Testis (tissue), 2 donors: ENCODE measurements at regions not wholly inside any gene's neighbourhood (a gene's known extent, or its start where the extent isn't known, plus 50 kb on each side); places are given as distances from the start of the nearest gene placed in this dataset.

ENCODE experiments used
- DNase-seq: peaks from one replicate; pipeline ENCODE4 v3.0.0-alpha.2; 2019
- H3K27ac ChIP-seq, 2 donors: fragments of 200-600 bp; sonication (generic); one replicate each; pipeline ENCODE4 v1.5.1; 2019
- H3K27me3 ChIP-seq: fragments of 200-600 bp; sonication (generic); one replicate; pipeline ENCODE4 v1.5.1; 2019
- H3K36me3 ChIP-seq: fragments of 200-600 bp; sonication (generic); one replicate; pipeline ENCODE4 v1.5.1; 2017; ENCODE audit warnings: low read depth; ENCODE audit errors: missing control alignments
- H3K4me1 ChIP-seq: fragments of 200-600 bp; sonication (generic); one replicate; pipeline ENCODE4 v1.5.1; 2019
- H3K4me3 ChIP-seq, 2 donors: fragments of 200-600 bp; sonication (generic); one replicate each; pipeline ENCODE4 v1.5.1; 2017 to 2019
- H3K9me3 ChIP-seq: fragments of 200-600 bp; sonication (generic); one replicate; pipeline ENCODE4 v1.5.1; 2017
- CTCF ChIP-seq, 3 experiments: fragments of 450-650 bp in 2 of 3; fragments of 200-600 bp in 1 of 3; sonication (generic) in 1 of 3; IDR thresholded peaks; one replicate each; pipeline ENCODE4 v1.5.1; 2016 to 2019; ENCODE audit warnings: antibody characterized with exemption in 3 of 3, mild to moderate bottlenecking in 2 of 3, moderate library complexity in 1 of 3
- POLR2A ChIP-seq: fragments of 450-650 bp; IDR thresholded peaks from one replicate; pipeline ENCODE4 v1.6.1; 2017; ENCODE audit warnings: antibody characterized with exemption, mild to moderate bottlenecking, moderate library complexity
- WGBS, 2 donors: methylation state at CpG; one replicate each; pipeline ENCODE4 v1.1.5; 2018; 5-methylcytosine and 5-hydroxymethylcytosine counted together
- intact Hi-C: fragments of 100-400 bp; cut with DNase I; formaldehyde crosslinking; loops from one replicate; pipeline ENCODE4 v1.15.1; 2023; ENCODE audit warnings: low total_unique reads

DNA sequence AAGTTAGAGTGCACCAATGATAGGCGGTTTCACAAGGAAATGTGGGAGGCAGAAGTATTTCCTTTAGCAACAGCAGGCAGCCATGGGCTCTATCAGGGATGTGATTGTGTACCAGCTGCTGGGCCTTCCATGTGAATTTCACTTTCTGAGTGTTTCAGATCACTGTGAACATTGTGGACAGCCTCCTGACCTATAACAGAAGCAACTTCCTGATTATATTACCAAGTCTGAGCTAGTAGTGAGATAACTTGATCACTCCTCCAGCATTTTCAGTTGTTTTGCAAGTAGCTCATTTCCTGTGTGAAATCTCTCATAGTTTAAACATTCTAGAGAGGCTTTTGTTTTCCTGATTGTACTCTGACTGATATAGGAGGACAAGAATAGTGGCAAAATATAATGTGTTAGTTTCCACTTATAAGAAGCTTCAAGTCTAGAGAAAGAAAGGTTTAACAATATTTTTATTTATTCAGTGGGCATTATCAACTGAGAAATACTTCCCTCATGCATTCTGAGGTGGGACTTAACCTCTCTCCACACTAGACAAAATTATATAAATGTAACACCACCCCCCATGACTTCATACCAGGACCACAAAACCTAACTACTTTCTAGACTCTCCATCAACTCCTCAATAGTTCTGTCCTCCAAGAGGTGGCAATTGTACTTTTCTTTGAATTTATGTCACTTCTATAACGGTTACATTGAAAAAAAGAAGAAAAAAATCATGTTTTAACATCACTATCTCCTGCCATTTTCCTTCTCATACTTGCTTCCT lies 184.2 kb upstream of the LUZP2 start:
- no peaks in the 10 kb centered on the region for H3K36me3 ChIP-seq
- no peak for DNase-seq
- no peaks in the 10 kb centered on the region for H3K9me3 ChIP-seq
- H3K27ac ChIP-seq, result no peak overlapping the region
- TF ChIP-seq POLR2A (no peak), CTCF (IDR thresholded peaks at IDR 0.05) (no peak)
- H3K4me1 ChIP-seq, result no peaks in the 10 kb centered on the region
- 86 to 96% methylated on average over 2 of the region's 2 CpGs for WGBS, 2 donors
- no peak overlapping the region for H3K4me3 ChIP-seq
- H3K27me3 ChIP-seq, result no peaks in the 10 kb centered on the region
- intact Hi-C loops, result no loop called here

DNA sequence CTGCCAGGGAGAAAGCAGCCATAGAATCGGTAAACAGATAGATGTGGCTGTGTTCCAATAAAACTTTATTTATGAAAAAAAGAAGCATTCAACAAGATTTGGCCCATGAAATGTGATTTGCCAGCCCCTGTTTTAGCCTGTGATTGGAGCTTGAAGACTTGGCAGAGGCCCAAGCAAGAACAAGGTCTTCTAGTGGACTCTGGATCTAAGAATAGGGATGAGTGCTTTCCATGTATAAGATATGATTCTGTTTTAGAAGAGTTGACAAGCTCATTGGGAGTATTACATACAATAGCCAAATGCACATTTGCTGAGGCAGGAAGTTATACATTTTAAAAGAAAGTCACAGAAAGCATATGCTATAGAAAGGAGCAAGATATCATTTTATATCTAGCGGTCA lies 175.6 kb upstream of the LUZP2 start:
- H3K27me3 ChIP-seq, result no peaks in the 10 kb centered on the region
- no peak overlapping the region for H3K4me3 ChIP-seq
- 85 to 89% methylated on average over 2 of the region's 2 CpGs for whole genome bisulfite sequencing, 2 donors
- H3K9me3 ChIP-seq, result no peaks in the 10 kb centered on the region
- no peak for DNase-seq
- no peak overlapping the region for H3K27ac ChIP-seq
- TF ChIP-seq POLR2A, result no peak
- TF ChIP-seq CTCF (IDR thresholded peaks at IDR 0.05), result no peak
- intact Hi-C loops, result no loop called here
- no peaks in the 10 kb centered on the region for H3K36me3 ChIP-seq
- H3K4me1 ChIP-seq, result no peaks in the 10 kb centered on the region

- intact Hi-C loops, result no loop called here
These were observed 172.6 kb upstream of the LUZP2 start for GRCh38 chr11:24324211-24324610.

DNA sequence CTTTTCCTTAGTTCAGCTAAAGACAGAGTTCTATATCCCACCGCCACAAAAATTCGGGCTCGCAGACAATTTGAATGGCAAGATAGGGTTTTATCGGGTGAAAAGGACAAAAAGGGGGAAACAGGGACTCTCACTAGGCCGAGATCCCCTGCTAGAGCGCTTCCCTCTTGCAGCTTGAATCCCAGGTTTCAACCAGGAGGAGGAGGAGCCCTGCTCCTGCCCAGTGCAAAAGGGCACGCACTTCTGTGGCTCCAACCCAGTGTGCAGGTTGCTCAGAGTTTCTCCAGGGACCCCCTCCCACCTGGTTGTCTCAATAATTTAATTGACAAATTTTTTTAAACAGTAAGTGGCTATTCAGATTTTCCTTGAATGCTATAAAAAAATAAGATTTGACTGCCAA lies 152.6 kb upstream of the LUZP2 start:
- 75 to 83% methylated on average over 7 of the region's 7 CpGs for WGBS, 2 donors
- Histone ChIP-seq H3K4me1 (no peaks in the 10 kb centered on the region), H3K27me3 (no peaks in the 10 kb centered on the region), H3K27ac (no peak overlapping the region), H3K4me3 (no peak overlapping the region), H3K9me3 (no peaks in the 10 kb centered on the region), H3K36me3 (no peaks in the 10 kb centered on the region)
- TF ChIP-seq POLR2A (no peak), CTCF (IDR thresholded peaks at IDR 0.05) (no peak)
- intact Hi-C loops, result no loop called here
- DNase-seq, result no peak

More at GRCh38 chr11:24324211-24324610, 172.6 kb upstream of the LUZP2 start:
- Histone ChIP-seq H3K4me1 (no peaks in the 10 kb centered on the region), H3K9me3 (no peaks in the 10 kb centered on the region), H3K27me3 (no peaks in the 10 kb centered on the region), H3K27ac (no peak overlapping the region), H3K4me3 (no peak overlapping the region), H3K36me3 (no peaks in the 10 kb centered on the region)
- TF ChIP-seq CTCF (IDR thresholded peaks at IDR 0.05) (no peak), POLR2A (no peak)
- DNase-seq, result no peak

DNA sequence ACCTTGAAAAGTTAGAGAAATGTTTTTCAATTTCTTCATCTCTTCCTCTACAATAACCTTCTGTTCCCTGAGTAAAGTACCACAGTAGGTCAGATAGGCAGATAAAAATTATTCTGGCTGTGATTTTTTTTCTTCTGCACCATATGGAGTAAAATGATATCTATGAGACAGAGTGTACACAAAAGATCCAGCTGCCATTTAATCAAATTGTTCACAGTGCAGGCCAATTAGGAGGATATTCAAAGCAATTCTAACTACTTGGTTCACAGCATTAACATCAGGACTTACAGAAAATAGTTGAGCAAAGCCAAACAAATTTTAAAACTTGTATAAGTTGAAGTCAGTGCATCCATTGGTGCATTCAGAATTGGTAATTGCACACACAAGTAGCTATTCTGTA lies 147.9 kb upstream of the LUZP2 start:
- H3K9me3 ChIP-seq, result no peaks in the 10 kb centered on the region
- no peaks in the 10 kb centered on the region for H3K27me3 ChIP-seq
- DNase-seq, result no peak
- no peaks in the 10 kb centered on the region for H3K4me1 ChIP-seq
- H3K27ac ChIP-seq, result no peak overlapping the region
- intact Hi-C loops, result no loop called here
- TF ChIP-seq CTCF (IDR thresholded peaks at IDR 0.05) (no peak), POLR2A (no peak)
- H3K4me3 ChIP-seq, result no peak overlapping the region
- no peaks in the 10 kb centered on the region for H3K36me3 ChIP-seq
